WTC11 (cell line): ENCODE measurements at regions not wholly inside any gene's neighbourhood (a gene's known extent, or its start where the extent isn't known, plus 50 kb on each side); places are given as distances from the start of the nearest gene placed in this dataset.

Source experiments
- ATAC-seq: fragments of 200-7000 bp; cut with Tn5 transposase; 2 replicates; pipeline ENCODE4 v1.10.0; 2021; ENCODE audit warnings: mild to moderate bottlenecking, moderate library complexity
- CTCF ChIA-PET: fragments of 300-600 bp; sonication (Branson Sonifier 250); formaldehyde crosslinking; loops from one replicate; lab custom pipeline; 2021; ENCODE audit warnings: antibody characterized with exemption; lab: Charles Lee
- POLR2A ChIA-PET: fragments of 350-600 bp; sonication (Branson Sonifier 250); formaldehyde crosslinking; loops from one replicate; lab custom pipeline; 2021; ENCODE audit warnings: antibody characterized with exemption; lab: Charles Lee
- DNase-seq: peaks from one replicate; pipeline ENCODE4 v3.0.0; 2021; ENCODE audit warnings: low spot score
- H3K27ac Mint-ChIP-seq: 2 replicates; pipeline ENCODE4 v1.8.0; 2021; ENCODE audit warnings: mixed read lengths
- H3K27me3 Mint-ChIP-seq: 2 replicates; pipeline ENCODE4 v1.8.0; 2021; ENCODE audit warnings: low read depth, mild to moderate bottlenecking, moderate library complexity, mixed read lengths
- H3K36me3 Mint-ChIP-seq: 2 replicates; pipeline ENCODE4 v1.8.0; 2021; ENCODE audit warnings: mixed read lengths
- H3K4me1 Mint-ChIP-seq: 2 replicates; pipeline ENCODE4 v1.8.0; 2022; ENCODE audit warnings: mixed read lengths
- H3K4me3 Mint-ChIP-seq: 2 replicates; pipeline ENCODE4 v1.8.0; 2021; ENCODE audit warnings: mild to moderate bottlenecking, moderate library complexity, mixed read lengths
- H3K9me3 Mint-ChIP-seq: 2 replicates; pipeline ENCODE4 v1.8.0; 2021; ENCODE audit warnings: mixed read lengths
- GABPB1 ChIP-seq: sonication (generic); formaldehyde crosslinking; IDR thresholded peaks from 2 replicates; pipeline ENCODE4 v1.8.1; 2023; ENCODE audit warnings: mild to moderate bottlenecking, missing genetic modification reagents
- GTF2I ChIP-seq: fragments of 250-450 bp; sonication (Bioruptor Pico); conservative IDR thresholded peaks from 2 replicates; pipeline ENCODE4 v1.4.0; 2021; ENCODE audit warnings: mild to moderate bottlenecking
- HMGA2 ChIP-seq: fragments of 250-450 bp; sonication (Bioruptor Pico); IDR thresholded peaks from 2 replicates; pipeline ENCODE4 v1.4.0; 2021; ENCODE audit warnings: mild to moderate bottlenecking, moderate library complexity
- RORB ChIP-seq: fragments of 250-450 bp; sonication (Bioruptor Pico); IDR thresholded peaks from 2 replicates; pipeline ENCODE4 v1.9.0; 2021; ENCODE audit warnings: mild to moderate bottlenecking
- SP1 ChIP-seq: sonication (generic); formaldehyde crosslinking; conservative IDR thresholded peaks from 2 replicates; pipeline ENCODE4 v1.8.1; 2022; ENCODE audit warnings: missing genetic modification reagents
- TP53 ChIP-seq: sonication (generic); formaldehyde crosslinking; IDR thresholded peaks from 2 replicates; pipeline ENCODE4 v1.8.1; 2023; ENCODE audit warnings: mild to moderate bottlenecking, missing genetic modification reagents
- TF ChIP-seq, protein P1 (sequence below): sonication (generic); formaldehyde crosslinking; IDR thresholded peaks from 2 replicates; pipeline ENCODE4 v1.8.0; 2022; ENCODE audit warnings: mild to moderate bottlenecking, missing genetic modification reagents
- TF ChIP-seq, protein P2 (sequence below): fragments of 250-450 bp; sonication (Bioruptor Pico); IDR thresholded peaks from 2 replicates; pipeline ENCODE4 v2.1.2; 2022; ENCODE audit warnings: mild to moderate bottlenecking, moderate library complexity
- TF ChIP-seq, protein P3 (sequence below): sonication (generic); formaldehyde crosslinking; IDR thresholded peaks from 2 replicates; pipeline ENCODE4 v1.8.0; 2023; ENCODE audit warnings: missing genetic modification reagents
- TF ChIP-seq, protein P4 (sequence below): fragments of 250-450 bp; sonication (Bioruptor Pico); IDR thresholded peaks from 2 replicates; pipeline ENCODE4 v1.9.0; 2021; ENCODE audit warnings: mild to moderate bottlenecking
- TF ChIP-seq, protein P5 (sequence below): sonication (generic); formaldehyde crosslinking; IDR thresholded peaks from 2 replicates; pipeline ENCODE4 v1.8.0; 2022; ENCODE audit warnings: mild to moderate bottlenecking, missing genetic modification reagents
- TF ChIP-seq, protein P6 (sequence below): sonication (generic); formaldehyde crosslinking; IDR thresholded peaks from 2 replicates; pipeline ENCODE4 v1.8.1; 2023; ENCODE audit warnings: mild to moderate bottlenecking, missing genetic modification reagents, moderate library complexity
- TF ChIP-seq, protein P7 (sequence below): sonication (generic); formaldehyde crosslinking; IDR thresholded peaks from 2 replicates; pipeline ENCODE4 v1.8.1; 2023; ENCODE audit warnings: mild to moderate bottlenecking, missing genetic modification reagents, moderate library complexity

DNA sequence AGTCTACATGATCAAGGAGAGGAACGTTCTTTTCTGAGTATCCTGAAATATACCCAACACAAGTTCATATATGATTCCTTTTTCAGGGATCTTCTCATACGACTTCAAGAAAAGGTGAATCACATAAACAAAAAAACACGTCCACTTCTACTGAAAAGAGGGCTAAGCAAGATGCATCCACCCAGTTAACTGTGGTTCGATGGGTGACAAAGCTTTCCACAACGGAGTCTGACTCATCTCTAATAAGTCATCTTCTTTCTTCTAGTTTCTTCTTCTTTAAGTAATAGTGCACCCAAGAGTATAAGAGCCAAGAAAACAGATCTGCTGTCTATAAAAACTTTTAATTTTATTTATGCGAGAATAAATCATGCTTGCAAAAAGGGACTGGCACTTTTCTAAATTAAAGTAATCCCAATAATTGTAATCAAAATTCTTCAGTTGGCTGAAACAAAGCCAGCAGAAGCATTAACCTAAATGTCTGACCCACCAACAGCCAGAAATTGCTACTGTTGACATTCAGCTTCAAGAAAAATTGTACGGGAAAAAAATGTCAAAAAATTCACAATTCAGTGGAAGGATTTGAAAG is 146.9 kb upstream of the ANK3 start:
- ChIA-PET POLR2A (no interaction called here), CTCF (no interaction called here)
- peaks cover 5% of the 10 kb centered on the region; the same call in 1 of the 2 replicates for H3K9me3 Mint-ChIP-seq
- DNase-seq (no peak), ATAC-seq (no peak)
- TF ChIP-seq TP53 (CRISPR knock-in tag) = no peak
- TF ChIP-seq, protein P1, sequence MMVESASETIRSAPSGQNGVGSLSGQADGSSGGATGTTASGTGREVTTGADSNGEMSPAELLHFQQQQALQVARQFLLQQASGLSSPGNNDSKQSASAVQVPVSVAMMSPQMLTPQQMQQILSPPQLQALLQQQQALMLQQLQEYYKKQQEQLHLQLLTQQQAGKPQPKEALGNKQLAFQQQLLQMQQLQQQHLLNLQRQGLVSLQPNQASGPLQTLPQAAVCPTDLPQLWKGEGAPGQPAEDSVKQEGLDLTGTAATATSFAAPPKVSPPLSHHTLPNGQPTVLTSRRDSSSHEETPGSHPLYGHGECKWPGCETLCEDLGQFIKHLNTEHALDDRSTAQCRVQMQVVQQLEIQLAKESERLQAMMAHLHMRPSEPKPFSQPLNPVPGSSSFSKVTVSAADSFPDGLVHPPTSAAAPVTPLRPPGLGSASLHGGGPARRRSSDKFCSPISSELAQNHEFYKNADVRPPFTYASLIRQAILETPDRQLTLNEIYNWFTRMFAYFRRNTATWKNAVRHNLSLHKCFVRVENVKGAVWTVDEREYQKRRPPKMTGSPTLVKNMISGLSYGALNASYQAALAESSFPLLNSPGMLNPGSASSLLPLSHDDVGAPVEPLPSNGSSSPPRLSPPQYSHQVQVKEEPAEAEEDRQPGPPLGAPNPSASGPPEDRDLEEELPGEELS (CRISPR knock-in tag) = no peak
- no peak overlapping the region for H3K4me3 Mint-ChIP-seq
- no peaks in the 10 kb centered on the region for H3K36me3 Mint-ChIP-seq
- H3K27ac Mint-ChIP-seq = peak overlapping the region; percentile 38
- no peaks in the 10 kb centered on the region for H3K27me3 Mint-ChIP-seq
- peaks cover 35% of the 10 kb centered on the region for H3K4me1 Mint-ChIP-seq

DNA sequence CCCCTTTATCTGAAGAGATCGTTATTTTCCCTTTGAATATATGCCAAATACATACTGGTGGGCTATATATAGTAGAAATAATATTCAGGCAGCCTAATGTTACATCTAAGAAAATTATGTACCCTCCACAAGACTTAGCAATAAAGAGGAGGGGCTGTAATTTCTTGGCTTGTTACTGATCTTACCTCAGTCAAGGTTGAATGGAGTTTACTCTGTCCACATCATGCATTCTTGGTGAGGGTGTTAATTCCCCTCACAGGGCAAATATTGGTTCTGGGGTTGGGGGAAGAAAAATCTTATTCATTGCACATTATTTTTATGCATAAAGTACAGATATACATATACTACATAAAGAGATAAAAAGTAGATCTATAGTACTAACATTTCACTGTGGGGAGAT is 145.8 kb upstream of the ANK3 start:
- Mint-ChIP-seq H3K27ac (no peak overlapping the region), H3K9me3 (peaks cover 5% of the 10 kb centered on the region; the same call in 1 of the 2 replicates), H3K4me3 (no peak overlapping the region), H3K27me3 (no peaks in the 10 kb centered on the region), H3K4me1 (peaks cover 28% of the 10 kb centered on the region), H3K36me3 (no peaks in the 10 kb centered on the region)
- DNase-seq (no peak), ATAC-seq (no peak)
- ChIA-PET CTCF (no interaction called here), POLR2A (no interaction called here)
- TF ChIP-seq, protein P2, sequence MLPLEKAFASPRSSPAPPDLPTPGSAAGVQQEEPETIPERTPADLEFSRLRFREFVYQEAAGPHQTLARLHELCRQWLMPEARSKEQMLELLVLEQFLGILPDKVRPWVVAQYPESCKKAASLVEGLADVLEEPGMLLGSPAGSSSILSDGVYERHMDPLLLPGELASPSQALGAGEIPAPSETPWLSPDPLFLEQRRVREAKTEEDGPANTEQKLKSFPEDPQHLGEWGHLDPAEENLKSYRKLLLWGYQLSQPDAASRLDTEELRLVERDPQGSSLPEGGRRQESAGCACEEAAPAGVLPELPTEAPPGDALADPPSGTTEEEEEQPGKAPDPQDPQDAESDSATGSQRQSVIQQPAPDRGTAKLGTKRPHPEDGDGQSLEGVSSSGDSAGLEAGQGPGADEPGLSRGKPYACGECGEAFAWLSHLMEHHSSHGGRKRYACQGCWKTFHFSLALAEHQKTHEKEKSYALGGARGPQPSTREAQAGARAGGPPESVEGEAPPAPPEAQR (CRISPR knock-in tag) = no peak
- TF ChIP-seq, protein P3, sequence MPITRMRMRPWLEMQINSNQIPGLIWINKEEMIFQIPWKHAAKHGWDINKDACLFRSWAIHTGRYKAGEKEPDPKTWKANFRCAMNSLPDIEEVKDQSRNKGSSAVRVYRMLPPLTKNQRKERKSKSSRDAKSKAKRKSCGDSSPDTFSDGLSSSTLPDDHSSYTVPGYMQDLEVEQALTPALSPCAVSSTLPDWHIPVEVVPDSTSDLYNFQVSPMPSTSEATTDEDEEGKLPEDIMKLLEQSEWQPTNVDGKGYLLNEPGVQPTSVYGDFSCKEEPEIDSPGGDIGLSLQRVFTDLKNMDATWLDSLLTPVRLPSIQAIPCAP (CRISPR knock-in tag) = no peak
- no peak for TF ChIP-seq SP1 (CRISPR knock-in tag)

DNA sequence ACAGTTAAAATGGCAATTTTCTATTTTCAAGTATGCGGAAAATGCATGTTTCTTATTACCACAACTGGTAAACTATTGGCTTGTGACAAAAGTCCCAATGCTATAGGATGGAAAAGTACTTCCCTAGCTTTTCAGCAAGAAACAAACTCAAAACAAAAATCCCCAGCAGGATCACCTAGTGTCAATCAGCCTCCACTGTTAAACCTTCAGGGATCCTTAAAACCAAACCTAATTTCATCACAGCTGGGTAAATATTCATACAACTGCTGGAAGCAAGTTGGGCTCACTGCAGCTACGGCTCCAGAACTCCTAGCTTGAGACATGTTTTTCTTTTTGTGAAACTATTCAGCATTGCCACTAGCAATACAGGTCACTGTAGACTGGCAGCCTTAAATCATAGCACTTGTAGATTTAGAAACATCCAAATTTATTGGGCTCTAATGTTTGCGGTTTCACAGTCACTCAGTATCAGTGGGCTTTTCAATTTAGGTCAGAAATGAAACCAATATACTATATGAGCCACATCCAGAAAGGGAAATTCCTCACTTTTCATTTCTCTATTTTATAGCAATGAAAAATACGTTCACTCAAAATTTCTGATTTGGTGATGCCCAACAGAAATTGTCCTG is 145.2 kb upstream of the ANK3 start:
- H3K36me3 Mint-ChIP-seq = no peaks in the 10 kb centered on the region
- 0 out of 2 replicates have a peak overlapping the region, but pooled peaks have one; percentile 7 for H3K27ac Mint-ChIP-seq
- H3K9me3 Mint-ChIP-seq = peaks cover 3% of the 10 kb centered on the region; the same call in 1 of the 2 replicates
- ChIA-PET CTCF (interaction anchor here (0.6 kb wide), 1 partner anchor 44 kb away, joined by 3 read pairs; no protein-coding TSS in a partner anchor), POLR2A (no interaction called here)
- TF ChIP-seq GABPB1 (CRISPR knock-in tag) = no peak
- TF ChIP-seq RORB (CRISPR knock-in tag) = no peak
- TF ChIP-seq, protein P4, sequence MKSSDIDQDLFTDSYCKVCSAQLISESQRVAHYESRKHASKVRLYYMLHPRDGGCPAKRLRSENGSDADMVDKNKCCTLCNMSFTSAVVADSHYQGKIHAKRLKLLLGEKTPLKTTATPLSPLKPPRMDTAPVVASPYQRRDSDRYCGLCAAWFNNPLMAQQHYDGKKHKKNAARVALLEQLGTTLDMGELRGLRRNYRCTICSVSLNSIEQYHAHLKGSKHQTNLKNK (CRISPR knock-in tag) = no peak
- TF ChIP-seq, protein P5, sequence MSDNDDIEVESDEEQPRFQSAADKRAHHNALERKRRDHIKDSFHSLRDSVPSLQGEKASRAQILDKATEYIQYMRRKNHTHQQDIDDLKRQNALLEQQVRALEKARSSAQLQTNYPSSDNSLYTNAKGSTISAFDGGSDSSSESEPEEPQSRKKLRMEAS = no peak
- no peak for DNase-seq
- no peak overlapping the region for H3K4me3 Mint-ChIP-seq
- no peaks in the 10 kb centered on the region for H3K27me3 Mint-ChIP-seq
- ATAC-seq = no peak
- peaks cover 26% of the 10 kb centered on the region for H3K4me1 Mint-ChIP-seq

DNA sequence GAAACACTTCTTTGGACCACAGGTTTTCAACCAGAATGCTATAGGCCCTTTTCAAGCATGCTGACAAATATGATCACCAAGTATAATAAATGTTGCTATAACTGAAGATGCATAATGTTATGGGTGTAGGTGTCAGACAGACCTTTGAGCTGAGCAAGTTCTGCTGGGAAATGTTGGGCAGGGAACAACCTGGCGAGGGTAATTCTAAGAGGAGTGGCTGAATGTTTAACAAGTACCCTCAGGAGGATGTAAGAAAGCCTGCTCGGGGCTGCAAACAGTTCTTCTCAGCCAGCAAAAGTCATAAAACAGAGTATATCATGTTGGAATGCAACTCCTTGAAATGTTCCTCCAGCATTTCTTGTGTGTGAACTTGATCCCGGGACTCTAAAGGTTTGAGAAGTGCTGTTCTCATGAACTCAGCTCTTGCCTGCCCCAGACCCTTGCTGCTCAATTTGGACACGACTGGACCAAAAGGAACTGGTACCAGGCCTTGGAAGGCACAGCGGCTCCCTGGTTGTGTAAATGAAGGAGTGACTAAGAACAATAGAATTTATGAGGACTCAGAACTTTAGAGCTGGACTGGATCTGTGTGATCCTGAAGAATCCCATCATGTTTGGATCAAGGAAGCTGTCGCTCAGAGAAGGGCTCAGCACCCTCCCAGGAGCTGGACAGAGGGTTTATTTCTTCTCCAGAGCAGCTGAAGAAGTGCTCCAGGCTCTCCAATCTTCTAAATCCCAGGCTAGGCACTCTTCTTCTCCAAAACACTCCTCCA is 143.2 kb upstream of the ANK3 start:
- ATAC-seq (no peak), DNase-seq (no peak)
- Mint-ChIP-seq H3K9me3 (no peaks in the 10 kb centered on the region), H3K27me3 (no peaks in the 10 kb centered on the region), H3K27ac (no peak overlapping the region), H3K4me3 (no peak overlapping the region), H3K4me1 (peaks cover 26% of the 10 kb centered on the region)
- ChIA-PET CTCF (no interaction called here), POLR2A (no interaction called here)
- TF ChIP-seq, protein P6, sequence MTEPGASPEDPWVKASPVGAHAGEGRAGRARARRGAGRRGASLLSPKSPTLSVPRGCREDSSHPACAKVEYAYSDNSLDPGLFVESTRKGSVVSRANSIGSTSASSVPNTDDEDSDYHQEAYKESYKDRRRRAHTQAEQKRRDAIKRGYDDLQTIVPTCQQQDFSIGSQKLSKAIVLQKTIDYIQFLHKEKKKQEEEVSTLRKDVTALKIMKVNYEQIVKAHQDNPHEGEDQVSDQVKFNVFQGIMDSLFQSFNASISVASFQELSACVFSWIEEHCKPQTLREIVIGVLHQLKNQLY (CRISPR knock-in tag) = no peak
- TF ChIP-seq HMGA2 (CRISPR knock-in tag) (no peak), GTF2I (CRISPR knock-in tag) (no peak)
- TF ChIP-seq, protein P7, sequence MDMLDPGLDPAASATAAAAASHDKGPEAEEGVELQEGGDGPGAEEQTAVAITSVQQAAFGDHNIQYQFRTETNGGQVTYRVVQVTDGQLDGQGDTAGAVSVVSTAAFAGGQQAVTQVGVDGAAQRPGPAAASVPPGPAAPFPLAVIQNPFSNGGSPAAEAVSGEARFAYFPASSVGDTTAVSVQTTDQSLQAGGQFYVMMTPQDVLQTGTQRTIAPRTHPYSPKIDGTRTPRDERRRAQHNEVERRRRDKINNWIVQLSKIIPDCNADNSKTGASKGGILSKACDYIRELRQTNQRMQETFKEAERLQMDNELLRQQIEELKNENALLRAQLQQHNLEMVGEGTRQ = no peak
- TF ChIP-seq, all 79 proteins: peak for 0
- H3K36me3 Mint-ChIP-seq = no peaks in the 10 kb centered on the region
